ENCODE measurements at regions not wholly inside any gene's neighbourhood (a gene's known extent, or its start where the extent isn't known, plus 50 kb on each side); places are given as distances from the start of the nearest gene placed in this dataset.

DNA sequence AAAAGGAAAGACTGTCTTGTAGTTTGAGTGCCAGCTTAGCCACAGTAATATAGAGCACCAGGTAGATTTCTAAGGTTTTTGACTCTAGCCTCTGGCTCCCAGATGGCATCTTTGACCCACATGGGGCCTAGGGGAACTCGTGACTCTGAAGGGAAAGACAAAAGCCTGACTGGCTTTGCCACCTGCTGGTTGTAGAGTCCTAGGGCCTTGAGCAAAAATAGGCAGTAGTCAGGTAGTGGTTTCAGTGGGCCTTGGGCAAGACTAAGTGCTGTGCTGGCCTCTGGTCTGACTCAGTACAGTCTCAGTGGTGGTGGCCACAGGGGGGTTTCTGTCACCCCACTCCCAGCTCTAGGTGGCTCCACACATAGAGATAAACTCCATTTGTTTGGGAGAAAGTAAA is 349.4 kb downstream of the FAM181B start:
- Histone ChIP-seq H3K27ac (ENCODE audit: low read length, poor library complexity, severe bottlenecking) (no peak overlapping the region), H3K36me3 (ENCODE audit: control insufficient read depth in 1 of 2, insufficient read depth in 2 of 2, low read depth in 1 of 2, low read length in 2 of 2) (no peaks in the 10 kb centered on the region), H4K91ac (ENCODE audit: low read length) (no peak overlapping the region), H3K4me1 (ENCODE audit: control insufficient read depth, insufficient read depth, low read depth, low read length) (no peaks in the 10 kb centered on the region), H3K14ac (ENCODE audit: low read length in 2 of 2) (no peak overlapping the region), H3K9me3 (ENCODE audit: control insufficient read depth, low read length) (peaks cover 7% of the 10 kb centered on the region), H3K4me2 (ENCODE audit: low read length, poor library complexity, severe bottlenecking) (no peak overlapping the region), H3K27me3 (ENCODE audit: control insufficient read depth in 1 of 2, insufficient read depth in 1 of 2, low read length in 2 of 2) (no peaks in the 10 kb centered on the region), H2BK12ac (ENCODE audit: low read length in 2 of 2) (no peak overlapping the region), H3K23ac (ENCODE audit: low read length in 2 of 2) (no peak overlapping the region), H2BK120ac (ENCODE audit: low read depth, low read length) (no peak overlapping the region), H2BK5ac (ENCODE audit: low read depth, low read length, poor library complexity, severe bottlenecking) (no peak overlapping the region), H4K8ac (ENCODE audit: low read length) (no peak overlapping the region), H3K18ac (ENCODE audit: low read depth in 1 of 2, low read length in 2 of 2) (no peak overlapping the region), H2BK15ac (ENCODE audit: low read depth, poor library complexity, severe bottlenecking) (no peak overlapping the region), H3K4ac (ENCODE audit: low read depth in 1 of 2, low read length in 2 of 2) (no peak overlapping the region), H3K4me3 (ENCODE audit: insufficient read depth in 1 of 2, low read depth in 1 of 2, low read length in 2 of 2) (no peak overlapping the region), H3K9ac (ENCODE audit: low read length) (no peak overlapping the region), H2AK5ac (ENCODE audit: low read length, severe bottlenecking) (no peak overlapping the region), H3K79me1 (replicated peaks; ENCODE audit: low read length, poor library complexity, severe bottlenecking) (no peaks in the 10 kb centered on the region), H2AFZ (ENCODE audit: low read depth, low read length) (no peak overlapping the region)
- WGBS, result 25% methylated on average over 1 of the region's 1 CpG
- no peak for DNase-seq

DNA sequence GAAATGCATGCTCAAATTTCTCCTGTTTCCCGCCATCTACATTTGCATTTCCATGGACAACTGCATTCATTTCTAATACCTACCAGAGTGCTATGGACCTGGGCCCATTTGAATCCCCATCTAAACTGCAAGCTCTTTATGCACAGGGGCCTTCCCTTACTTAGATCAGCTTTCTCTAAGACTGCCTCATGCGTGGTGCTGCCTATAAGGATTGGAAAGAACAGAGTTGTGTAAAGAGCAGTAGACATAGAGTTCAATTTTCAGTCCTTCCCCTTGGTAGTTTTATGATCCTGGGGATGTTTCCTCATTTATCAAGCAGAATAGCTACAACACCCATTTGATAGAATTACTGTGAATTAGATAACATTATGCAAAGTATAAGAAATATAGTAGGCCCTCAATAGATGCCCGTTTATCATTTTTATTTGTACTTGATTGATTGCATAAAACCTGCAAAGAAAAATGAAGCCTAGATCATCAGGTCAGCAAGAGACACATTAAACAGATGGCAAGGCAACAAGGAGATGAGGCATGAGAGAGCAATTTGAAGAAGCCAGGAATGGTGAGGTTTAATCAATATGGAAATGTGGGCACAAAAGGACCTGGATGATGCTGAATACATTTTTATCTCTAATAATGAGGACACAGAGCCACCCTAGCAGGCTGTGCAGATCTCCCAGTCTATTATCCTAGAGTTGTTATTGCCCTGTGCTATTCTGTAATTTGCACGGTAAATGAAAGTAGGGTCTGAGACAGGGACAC is 359.7 kb downstream of the FAM181B start:
- no peak overlapping the region for H2BK5ac ChIP-seq (ENCODE audit: low read depth, low read length, poor library complexity, severe bottlenecking)
- H3K4me1 ChIP-seq (ENCODE audit: control insufficient read depth, insufficient read depth, low read depth, low read length), result no peaks in the 10 kb centered on the region
- H3K36me3 ChIP-seq (ENCODE audit: control insufficient read depth in 1 of 2, insufficient read depth in 2 of 2, low read depth in 1 of 2, low read length in 2 of 2), result no peaks in the 10 kb centered on the region
- no peak overlapping the region for H3K14ac ChIP-seq (ENCODE audit: low read length in 2 of 2)
- no peak overlapping the region for H3K4me3 ChIP-seq (ENCODE audit: insufficient read depth in 1 of 2, low read depth in 1 of 2, low read length in 2 of 2)
- H2BK12ac ChIP-seq (ENCODE audit: low read length in 2 of 2), result no peak overlapping the region
- no peak overlapping the region for H4K91ac ChIP-seq (ENCODE audit: low read length)
- no peak overlapping the region for H3K18ac ChIP-seq (ENCODE audit: low read depth in 1 of 2, low read length in 2 of 2)
- H2BK15ac ChIP-seq (ENCODE audit: low read depth, poor library complexity, severe bottlenecking), result no peak overlapping the region
- no peak overlapping the region for H3K9ac ChIP-seq (ENCODE audit: low read length)
- H2AK5ac ChIP-seq (ENCODE audit: low read length, severe bottlenecking), result no peak overlapping the region
- 76% methylated on average over 2 of the region's 4 CpGs for WGBS
- H2AFZ ChIP-seq (ENCODE audit: low read depth, low read length), result no peak overlapping the region
- H3K4me2 ChIP-seq (ENCODE audit: low read length, poor library complexity, severe bottlenecking), result no peak overlapping the region
- H3K27ac ChIP-seq (ENCODE audit: low read length, poor library complexity, severe bottlenecking), result no peak overlapping the region
- H3K9me3 ChIP-seq (ENCODE audit: control insufficient read depth, low read length), result no peaks in the 10 kb centered on the region
- H3K23ac ChIP-seq (ENCODE audit: low read length in 2 of 2), result no peak overlapping the region
- H3K79me1 ChIP-seq (replicated peaks; ENCODE audit: low read length, poor library complexity, severe bottlenecking), result no peaks in the 10 kb centered on the region
- H2BK120ac ChIP-seq (ENCODE audit: low read depth, low read length), result no peak overlapping the region
- H3K4ac ChIP-seq (ENCODE audit: low read depth in 1 of 2, low read length in 2 of 2), result no peak overlapping the region
- DNase-seq, result no peak
- H3K27me3 ChIP-seq (ENCODE audit: control insufficient read depth in 1 of 2, insufficient read depth in 1 of 2, low read length in 2 of 2), result no peaks in the 10 kb centered on the region
- H4K8ac ChIP-seq (ENCODE audit: low read length), result no peak overlapping the region

DNA sequence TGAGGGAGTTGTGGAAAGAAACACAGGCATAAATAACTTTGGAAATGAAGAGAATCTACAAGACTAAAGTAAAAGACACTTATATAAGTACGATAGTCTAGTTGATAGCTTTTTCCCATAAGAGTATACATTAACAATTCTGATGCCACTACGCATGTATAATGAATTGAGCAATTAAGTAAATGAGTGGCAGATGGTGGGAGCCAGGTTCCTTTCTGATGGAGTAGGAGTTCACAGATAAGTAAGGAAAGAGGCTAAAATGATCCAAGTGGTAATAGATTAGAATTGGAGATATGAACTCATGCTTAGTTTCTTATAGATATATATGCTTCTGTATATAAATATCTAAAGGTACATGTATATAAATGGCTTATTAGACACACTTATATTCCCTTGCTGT is 368.3 kb downstream of the FAM181B start:
- WGBS, result 73% methylated on average over 2 of the region's 2 CpGs
- H3K9ac ChIP-seq (ENCODE audit: low read length), result no peak overlapping the region
- H3K4ac ChIP-seq (ENCODE audit: low read depth in 1 of 2, low read length in 2 of 2), result no peak overlapping the region
- H2BK5ac ChIP-seq (ENCODE audit: low read depth, low read length, poor library complexity, severe bottlenecking), result no peak overlapping the region
- H4K91ac ChIP-seq (ENCODE audit: low read length), result no peak overlapping the region
- H3K18ac ChIP-seq (ENCODE audit: low read depth in 1 of 2, low read length in 2 of 2), result no peak overlapping the region
- no peak overlapping the region for H3K27ac ChIP-seq (ENCODE audit: low read length, poor library complexity, severe bottlenecking)
- no peak overlapping the region for H3K4me3 ChIP-seq (ENCODE audit: insufficient read depth in 1 of 2, low read depth in 1 of 2, low read length in 2 of 2)
- no peak overlapping the region for H3K23ac ChIP-seq (ENCODE audit: low read length in 2 of 2)
- H3K36me3 ChIP-seq (ENCODE audit: control insufficient read depth in 1 of 2, insufficient read depth in 2 of 2, low read depth in 1 of 2, low read length in 2 of 2), result no peaks in the 10 kb centered on the region
- DNase-seq, result no peak
- H2AFZ ChIP-seq (ENCODE audit: low read depth, low read length), result no peak overlapping the region
- no peak overlapping the region for H3K4me2 ChIP-seq (ENCODE audit: low read length, poor library complexity, severe bottlenecking)
- no peak overlapping the region for H2BK15ac ChIP-seq (ENCODE audit: low read depth, poor library complexity, severe bottlenecking)
- no peaks in the 10 kb centered on the region for H3K4me1 ChIP-seq (ENCODE audit: control insufficient read depth, insufficient read depth, low read depth, low read length)
- no peak overlapping the region for H2BK12ac ChIP-seq (ENCODE audit: low read length in 2 of 2)
- no peak overlapping the region for H4K8ac ChIP-seq (ENCODE audit: low read length)
- H3K79me1 ChIP-seq (replicated peaks; ENCODE audit: low read length, poor library complexity, severe bottlenecking), result no peaks in the 10 kb centered on the region
- no peak overlapping the region for H2AK5ac ChIP-seq (ENCODE audit: low read length, severe bottlenecking)
- H3K9me3 ChIP-seq (ENCODE audit: control insufficient read depth, low read length), result no peaks in the 10 kb centered on the region
- no peaks in the 10 kb centered on the region for H3K27me3 ChIP-seq (ENCODE audit: control insufficient read depth in 1 of 2, insufficient read depth in 1 of 2, low read length in 2 of 2)
- no peak overlapping the region for H2BK120ac ChIP-seq (ENCODE audit: low read depth, low read length)
- no peak overlapping the region for H3K14ac ChIP-seq (ENCODE audit: low read length in 2 of 2)

DNA sequence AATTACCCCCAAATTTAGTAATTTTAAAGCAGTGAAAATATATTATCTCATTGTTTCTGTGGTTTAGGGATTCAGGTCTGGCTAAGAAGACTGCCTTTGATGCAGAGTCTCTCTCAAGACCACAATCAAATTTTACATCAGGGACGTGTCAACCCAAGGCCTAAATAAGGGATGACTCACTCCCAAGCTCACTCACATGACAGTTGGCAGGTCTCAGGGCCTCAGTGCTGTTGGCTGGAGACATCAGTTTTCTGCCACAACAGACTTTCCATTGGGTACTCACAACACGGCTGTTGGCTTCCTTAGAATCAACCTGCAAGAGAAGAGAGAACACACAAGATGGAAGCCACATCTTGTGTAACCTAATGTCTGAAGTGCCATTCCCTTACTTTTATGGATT is 377.3 kb downstream of the FAM181B start:
- Histone ChIP-seq H2BK120ac (ENCODE audit: low read depth, low read length) (no peak overlapping the region), H3K79me1 (replicated peaks; ENCODE audit: low read length, poor library complexity, severe bottlenecking) (no peaks in the 10 kb centered on the region), H2AFZ (ENCODE audit: low read depth, low read length) (no peak overlapping the region), H2BK15ac (ENCODE audit: low read depth, poor library complexity, severe bottlenecking) (no peak overlapping the region), H3K4me2 (ENCODE audit: low read length, poor library complexity, severe bottlenecking) (no peak overlapping the region), H4K8ac (ENCODE audit: low read length) (no peak overlapping the region), H2AK5ac (ENCODE audit: low read length, severe bottlenecking) (no peak overlapping the region), H3K27ac (ENCODE audit: low read length, poor library complexity, severe bottlenecking) (no peak overlapping the region), H3K27me3 (ENCODE audit: control insufficient read depth in 1 of 2, insufficient read depth in 1 of 2, low read length in 2 of 2) (no peaks in the 10 kb centered on the region), H3K4me1 (ENCODE audit: control insufficient read depth, insufficient read depth, low read depth, low read length) (no peaks in the 10 kb centered on the region), H3K9me3 (ENCODE audit: control insufficient read depth, low read length) (peaks cover 12% of the 10 kb centered on the region), H2BK5ac (ENCODE audit: low read depth, low read length, poor library complexity, severe bottlenecking) (no peak overlapping the region), H3K14ac (ENCODE audit: low read length in 2 of 2) (no peak overlapping the region), H3K4me3 (ENCODE audit: insufficient read depth in 1 of 2, low read depth in 1 of 2, low read length in 2 of 2) (no peak overlapping the region), H3K9ac (ENCODE audit: low read length) (no peak overlapping the region), H2BK12ac (ENCODE audit: low read length in 2 of 2) (no peak overlapping the region), H3K36me3 (ENCODE audit: control insufficient read depth in 1 of 2, insufficient read depth in 2 of 2, low read depth in 1 of 2, low read length in 2 of 2) (no peaks in the 10 kb centered on the region), H3K23ac (ENCODE audit: low read length in 2 of 2) (no peak overlapping the region), H3K4ac (ENCODE audit: low read depth in 1 of 2, low read length in 2 of 2) (no peak overlapping the region), H3K18ac (ENCODE audit: low read depth in 1 of 2, low read length in 2 of 2) (no peak overlapping the region), H4K91ac (ENCODE audit: low read length) (no peak overlapping the region)
- WGBS, result 49% methylated on average over 2 of the region's 2 CpGs
- no peak for DNase-seq
